ENCODE measurements at regions not wholly inside any gene's neighbourhood (a gene's known extent, or its start where the extent isn't known, plus 50 kb on each side); places are given as distances from the start of the nearest gene placed in this dataset.

GRCh38 chr6:66369407-66369806, 662.4 kb upstream of the EYS start:
- intact Hi-C loops (cut with DNase I) = no loop called here
- no peaks in the 10 kb centered on the region for H3K27me3 ChIP-seq
- no peaks in the 10 kb centered on the region for H3K36me3 ChIP-seq (replicated peaks in 1 of 2)
- TF ChIP-seq CTCF (IDR thresholded peaks at IDR 0.05) = no peak
- TF ChIP-seq POLR2A (IDR thresholded peaks at IDR 0.05) = no peak
- no peak overlapping the region for H3K4me3 ChIP-seq
- no peak for DNase-seq
- H3K9me3 ChIP-seq (replicated peaks in 1 of 3) = no peaks in the 10 kb centered on the region
- no peaks in the 10 kb centered on the region for H3K4me1 ChIP-seq (replicated peaks in 1 of 2)
- no peak overlapping the region for H3K27ac ChIP-seq

GRCh38 chr6:66362888-66363287, 655.9 kb upstream of the EYS start:
- Histone ChIP-seq H3K9me3 (replicated peaks in 1 of 3) (no peaks in the 10 kb centered on the region), H3K36me3 (replicated peaks in 1 of 2) (no peaks in the 10 kb centered on the region), H3K4me1 (replicated peaks in 1 of 2) (no peaks in the 10 kb centered on the region), H3K4me3 (no peak overlapping the region), H3K27ac (no peak overlapping the region), H3K27me3 (no peaks in the 10 kb centered on the region)
- DNase-seq = no peak
- TF ChIP-seq CTCF (IDR thresholded peaks at IDR 0.05) = no peak
- TF ChIP-seq POLR2A (IDR thresholded peaks at IDR 0.05) = no peak
- 82 to 98% (median 86%) methylated on average over 5 to 6 of the region's 6 CpGs for WGBS, 4 donors
- intact Hi-C loops (cut with DNase I) = no loop called here

GRCh38 chr6:66361886-66362285, 654.9 kb upstream of the EYS start:
- Histone ChIP-seq H3K9me3 (replicated peaks in 1 of 3) (no peaks in the 10 kb centered on the region), H3K4me3 (no peak overlapping the region), H3K4me1 (replicated peaks in 1 of 2) (no peaks in the 10 kb centered on the region), H3K27me3 (no peaks in the 10 kb centered on the region), H3K27ac (no peak overlapping the region), H3K36me3 (replicated peaks in 1 of 2) (no peaks in the 10 kb centered on the region)
- TF ChIP-seq POLR2A (IDR thresholded peaks at IDR 0.05) (no peak), CTCF (IDR thresholded peaks at IDR 0.05) (no peak)
- intact Hi-C loops (cut with DNase I) = no loop called here
- WGBS, 4 donors = 87 to 94% (median 92%) methylated on average over 5 to 8 of the region's 8 CpGs
- DNase-seq = no peak

- no peak overlapping the region for H3K4me3 ChIP-seq
- TF ChIP-seq POLR2A (IDR thresholded peaks at IDR 0.05) = no peak
- TF ChIP-seq CTCF (IDR thresholded peaks at IDR 0.05) = no peak
- intact Hi-C loops (cut with DNase I) = no loop called here
- no peak for DNase-seq
- no peak overlapping the region for H3K27ac ChIP-seq
- no peaks in the 10 kb centered on the region for H3K27me3 ChIP-seq
- no peaks in the 10 kb centered on the region for H3K9me3 ChIP-seq (replicated peaks in 1 of 3)
- no peaks in the 10 kb centered on the region for H3K4me1 ChIP-seq (replicated peaks in 1 of 2)
- H3K36me3 ChIP-seq (replicated peaks in 1 of 2) = no peaks in the 10 kb centered on the region
These were observed 650.8 kb upstream of the EYS start for GRCh38 chr6:66357781-66358180.
